ENCODE measurements at regions not wholly inside any gene's neighbourhood (a gene's known extent, or its start where the extent isn't known, plus 50 kb on each side); places are given as distances from the start of the nearest gene placed in this dataset.

DNA sequence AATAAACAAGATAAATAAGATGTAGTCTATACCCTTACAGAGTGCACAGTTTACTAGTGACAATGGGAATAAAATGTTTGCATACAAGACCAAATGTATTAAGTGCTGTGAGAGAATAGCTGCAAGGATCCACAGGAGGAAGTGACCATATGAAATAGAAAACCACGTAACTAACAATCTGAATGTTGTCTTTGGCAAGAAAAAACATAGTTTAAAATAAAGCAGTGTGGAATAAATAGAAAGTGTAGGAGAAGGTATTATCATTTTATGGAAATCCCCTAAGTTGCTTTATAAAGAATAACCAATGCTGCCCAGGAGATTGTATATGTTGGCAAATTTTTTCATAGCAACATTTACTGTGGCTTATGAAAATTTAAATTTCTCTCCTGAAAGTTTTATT is 116.1 kb downstream of the PCDH7 start:
- TF ChIP-seq, protein P1, sequence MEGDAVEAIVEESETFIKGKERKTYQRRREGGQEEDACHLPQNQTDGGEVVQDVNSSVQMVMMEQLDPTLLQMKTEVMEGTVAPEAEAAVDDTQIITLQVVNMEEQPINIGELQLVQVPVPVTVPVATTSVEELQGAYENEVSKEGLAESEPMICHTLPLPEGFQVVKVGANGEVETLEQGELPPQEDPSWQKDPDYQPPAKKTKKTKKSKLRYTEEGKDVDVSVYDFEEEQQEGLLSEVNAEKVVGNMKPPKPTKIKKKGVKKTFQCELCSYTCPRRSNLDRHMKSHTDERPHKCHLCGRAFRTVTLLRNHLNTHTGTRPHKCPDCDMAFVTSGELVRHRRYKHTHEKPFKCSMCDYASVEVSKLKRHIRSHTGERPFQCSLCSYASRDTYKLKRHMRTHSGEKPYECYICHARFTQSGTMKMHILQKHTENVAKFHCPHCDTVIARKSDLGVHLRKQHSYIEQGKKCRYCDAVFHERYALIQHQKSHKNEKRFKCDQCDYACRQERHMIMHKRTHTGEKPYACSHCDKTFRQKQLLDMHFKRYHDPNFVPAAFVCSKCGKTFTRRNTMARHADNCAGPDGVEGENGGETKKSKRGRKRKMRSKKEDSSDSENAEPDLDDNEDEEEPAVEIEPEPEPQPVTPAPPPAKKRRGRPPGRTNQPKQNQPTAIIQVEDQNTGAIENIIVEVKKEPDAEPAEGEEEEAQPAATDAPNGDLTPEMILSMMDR (IDR thresholded peaks at IDR 0.05), result no peak
- TF ChIP-seq POLR2A (IDR thresholded peaks at IDR 0.05), result no peak
